Epithelial cell of esophagus (primary cell): ENCODE measurements at regions not wholly inside any gene's neighbourhood (a gene's known extent, or its start where the extent isn't known, plus 50 kb on each side); places are given as distances from the start of the nearest gene placed in this dataset.

Experiments
- DNase-seq: peaks from one replicate; pipeline ENCODE4 v3.0.0; 2010; ENCODE audit warnings: low read depth
- H3K4me3 ChIP-seq: 2 replicates; pipeline ENCODE4 v1.5.1; 2011; ENCODE audit warnings: mild to moderate bottlenecking, low read length, control low read depth
- TF ChIP-seq, protein P1 (sequence below): IDR thresholded peaks from 2 replicates; pipeline ENCODE4 v1.5.1; 2011; ENCODE audit warnings: low read depth, mild to moderate bottlenecking, low read length, control low read depth, inconsistent platforms; ENCODE audit not compliant: insufficient read depth; ENCODE audit errors: missing control alignments

DNA sequence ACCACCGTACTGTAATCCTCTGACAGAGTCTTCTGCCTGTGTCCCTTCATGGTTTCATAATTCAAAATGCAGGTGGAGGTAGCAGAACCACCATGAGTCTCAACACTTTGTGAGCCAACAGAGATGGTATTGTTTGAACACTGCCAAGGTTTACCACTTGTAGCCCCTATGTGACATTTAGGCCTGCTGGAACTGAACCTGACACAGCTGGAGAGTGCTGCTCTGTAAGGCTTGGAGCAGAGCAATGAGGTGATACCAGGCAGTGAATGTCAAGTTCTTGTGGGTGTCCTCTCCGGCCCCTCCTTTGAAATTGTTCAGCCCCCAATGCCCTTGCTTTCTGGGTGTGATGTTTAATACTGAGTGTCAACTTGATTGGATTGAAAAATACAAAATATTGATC, 1042.9 kb downstream of the ARAP2 start:
- DNase-seq = no peak
- no peak overlapping the region for H3K4me3 ChIP-seq
- TF ChIP-seq, protein P1, sequence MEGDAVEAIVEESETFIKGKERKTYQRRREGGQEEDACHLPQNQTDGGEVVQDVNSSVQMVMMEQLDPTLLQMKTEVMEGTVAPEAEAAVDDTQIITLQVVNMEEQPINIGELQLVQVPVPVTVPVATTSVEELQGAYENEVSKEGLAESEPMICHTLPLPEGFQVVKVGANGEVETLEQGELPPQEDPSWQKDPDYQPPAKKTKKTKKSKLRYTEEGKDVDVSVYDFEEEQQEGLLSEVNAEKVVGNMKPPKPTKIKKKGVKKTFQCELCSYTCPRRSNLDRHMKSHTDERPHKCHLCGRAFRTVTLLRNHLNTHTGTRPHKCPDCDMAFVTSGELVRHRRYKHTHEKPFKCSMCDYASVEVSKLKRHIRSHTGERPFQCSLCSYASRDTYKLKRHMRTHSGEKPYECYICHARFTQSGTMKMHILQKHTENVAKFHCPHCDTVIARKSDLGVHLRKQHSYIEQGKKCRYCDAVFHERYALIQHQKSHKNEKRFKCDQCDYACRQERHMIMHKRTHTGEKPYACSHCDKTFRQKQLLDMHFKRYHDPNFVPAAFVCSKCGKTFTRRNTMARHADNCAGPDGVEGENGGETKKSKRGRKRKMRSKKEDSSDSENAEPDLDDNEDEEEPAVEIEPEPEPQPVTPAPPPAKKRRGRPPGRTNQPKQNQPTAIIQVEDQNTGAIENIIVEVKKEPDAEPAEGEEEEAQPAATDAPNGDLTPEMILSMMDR = no peak

DNA sequence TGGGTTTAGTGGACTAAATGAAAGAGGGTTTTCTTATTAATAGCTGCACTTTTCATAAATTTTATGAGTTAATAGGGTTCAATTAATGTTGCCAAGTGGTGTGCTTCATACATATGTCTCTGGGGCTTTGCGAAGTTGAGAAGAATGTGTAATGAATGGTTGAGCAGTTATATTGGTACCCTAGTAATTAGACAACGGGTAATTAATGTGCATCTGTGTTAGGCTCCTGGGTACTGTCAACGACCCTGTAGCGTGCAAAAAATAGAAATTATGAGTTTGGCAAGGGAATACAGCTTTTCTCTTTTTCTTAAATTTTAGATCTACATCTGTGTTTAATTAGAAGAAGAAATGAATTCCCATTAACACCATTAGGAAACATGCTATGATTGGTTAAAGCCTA, 1027.7 kb downstream of the ARAP2 start:
- TF ChIP-seq, protein P1 = no peak
- no peak for DNase-seq

DNA sequence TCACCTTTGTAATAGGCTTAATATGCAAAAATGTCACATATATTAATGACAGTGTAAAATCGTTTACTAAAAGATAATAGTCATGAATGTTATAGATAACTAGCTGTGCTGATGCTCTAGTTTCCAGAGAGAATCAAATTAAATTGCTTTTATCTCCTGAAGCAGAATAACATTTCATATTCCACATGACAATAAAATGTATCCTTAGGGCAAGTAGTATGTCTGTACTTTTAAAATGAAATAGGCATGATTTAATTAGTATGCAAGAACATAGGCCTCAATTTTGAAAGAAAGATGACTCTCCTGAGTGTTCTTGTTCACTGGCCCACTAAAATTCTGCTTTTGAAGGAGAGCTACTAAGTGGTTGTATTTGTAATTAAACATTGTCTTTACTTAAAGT, 1027.0 kb downstream of the ARAP2 start:
- no peak for DNase-seq
- no peak overlapping the region for H3K4me3 ChIP-seq
- TF ChIP-seq, protein P1 = no peak

More for the DNA sequence above, 1027.7 kb downstream of the ARAP2 start:
- H3K4me3 ChIP-seq = no peak overlapping the region

DNA sequence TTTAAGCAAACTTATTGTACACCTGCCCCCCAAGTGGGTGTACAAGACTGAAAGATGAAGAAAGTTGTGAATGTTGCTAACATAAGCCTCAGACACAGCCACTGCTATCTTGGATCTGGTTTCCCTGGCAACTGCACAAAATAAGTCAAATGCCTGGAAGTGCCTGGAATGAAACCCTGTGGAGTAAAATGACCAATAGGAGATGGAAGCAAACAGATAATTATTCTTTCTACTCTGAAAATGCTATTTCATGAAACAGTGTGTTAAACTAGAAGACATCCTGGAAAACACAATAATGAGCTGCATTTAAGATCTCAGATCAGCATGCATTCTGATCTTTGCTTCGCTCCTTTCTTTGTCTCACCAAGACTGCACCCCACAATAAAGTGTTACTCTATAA, 1016.0 kb downstream of the ARAP2 start:
- no peak for DNase-seq
- TF ChIP-seq, protein P1 = no peak

DNA sequence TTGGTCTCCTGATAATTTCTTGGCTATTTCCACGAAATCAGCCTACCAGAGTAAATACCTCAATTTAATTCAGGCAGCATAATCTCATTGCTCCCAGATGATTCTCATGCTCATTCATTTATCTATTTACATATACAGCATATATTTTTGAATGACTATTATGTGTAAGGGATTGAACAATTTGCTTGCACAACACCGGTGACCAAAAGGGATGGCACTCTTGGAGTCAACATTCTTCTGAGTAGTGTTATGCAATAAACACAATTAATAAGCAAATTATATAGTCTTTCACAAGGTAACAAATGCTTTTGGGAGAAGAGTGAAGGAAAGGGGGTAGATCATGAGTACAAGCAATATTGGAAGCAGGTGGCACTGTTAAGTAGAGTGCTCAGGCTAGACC, 1015.3 kb downstream of the ARAP2 start:
- no peak overlapping the region for H3K4me3 ChIP-seq
- TF ChIP-seq, protein P1 = no peak
- DNase-seq = peak; percentile 63

More for the DNA sequence above, 1016.0 kb downstream of the ARAP2 start:
- no peak overlapping the region for H3K4me3 ChIP-seq

DNA sequence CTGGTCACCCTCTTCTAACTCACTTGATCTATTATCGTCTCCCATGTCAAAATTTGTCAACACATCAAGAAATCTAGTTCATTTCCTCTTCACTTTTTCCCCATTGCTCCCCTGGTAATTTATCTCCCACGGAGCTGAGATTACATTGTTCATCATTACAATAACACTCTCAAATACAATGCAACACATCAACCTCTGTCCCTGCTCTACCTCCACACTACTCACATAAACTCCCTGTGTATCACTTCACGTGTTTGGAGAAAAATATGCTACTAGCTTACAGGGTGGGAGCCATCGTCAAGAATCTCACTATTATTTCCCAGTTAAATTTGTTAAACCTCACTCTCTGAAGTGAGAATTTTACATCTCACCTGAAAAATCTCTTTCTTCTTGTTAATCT, 1006.4 kb downstream of the ARAP2 start:
- TF ChIP-seq, protein P1 = no peak
- H3K4me3 ChIP-seq = no peak overlapping the region
- no peak for DNase-seq

DNA sequence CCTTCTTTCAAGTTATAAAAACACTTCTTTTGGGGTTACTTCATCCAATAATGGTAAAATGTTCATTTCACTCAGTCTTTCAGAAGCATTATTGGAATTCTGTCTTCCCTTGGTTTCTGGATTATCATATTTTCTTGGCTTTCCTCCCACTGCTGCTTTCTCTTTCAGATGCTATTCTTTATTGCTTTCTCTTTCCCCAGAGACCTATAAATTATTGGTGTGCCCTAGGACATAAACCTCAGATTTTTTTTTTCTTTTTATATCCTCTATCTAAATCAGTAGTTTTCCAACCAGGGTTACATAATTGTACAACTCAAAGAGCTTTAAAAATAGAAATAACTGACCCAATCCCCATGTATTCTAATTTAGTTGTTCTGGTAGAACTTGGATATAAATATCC, 1005.5 kb downstream of the ARAP2 start:
- TF ChIP-seq, protein P1 = no peak
- no peak for DNase-seq

More for the DNA sequence above, 1005.5 kb downstream of the ARAP2 start:
- H3K4me3 ChIP-seq = no peak overlapping the region
